ENCODE measurements at regions not wholly inside any gene's neighbourhood (a gene's known extent, or its start where the extent isn't known, plus 50 kb on each side); places are given as distances from the start of the nearest gene placed in this dataset.

- TF ChIP-seq CTCF (conservative IDR thresholded peaks at IDR 0.05) (no peak), EZH2 (IDR thresholded peaks at IDR 0.05; ENCODE audit: low read depth) (no peak)
These were observed 113.4 kb upstream of the CARMIL1 start for GRCh38 chr6:25165800-25166199.

All from PC-9 (cell line).